OCI-LY1 (cell line): ENCODE measurements at regions not wholly inside any gene's neighbourhood (a gene's known extent, or its start where the extent isn't known, plus 50 kb on each side); places are given as distances from the start of the nearest gene placed in this dataset.

Source experiments
- CTCF ChIP-seq: fragments of 200-600 bp; sonication (generic), shearing (Covaris generic); IDR thresholded peaks from 2 replicates; pipeline ENCODE4 v1.5.1; 2017; ENCODE audit warnings: mild to moderate bottlenecking, antibody characterized with exemption, low read length, moderate library complexity, mixed read lengths
- EZH2 ChIP-seq: fragments of 200-600 bp; sonication (generic), shearing (Covaris generic); IDR thresholded peaks from 2 replicates; pipeline ENCODE4 v1.8.0; 2017; ENCODE audit warnings: borderline replicate concordance, mixed run types, mild to moderate bottlenecking, antibody characterized with exemption, low read length, moderate library complexity, mixed read lengths

- TF ChIP-seq CTCF (no peak), EZH2 (no peak)
Measured at GRCh38 chr6:9761220-9761619, 653.7 kb downstream of the TFAP2A start.
